Inflammatory macrophage treated with lipopolysaccharide for 4 hours (primary cell): ENCODE measurements at regions not wholly inside any gene's neighbourhood (a gene's known extent, or its start where the extent isn't known, plus 50 kb on each side); places are given as distances from the start of the nearest gene placed in this dataset.

Experiments
- DNase-seq: peaks from one replicate; pipeline ENCODE4 v3.0.0-alpha.2; 2020

DNA sequence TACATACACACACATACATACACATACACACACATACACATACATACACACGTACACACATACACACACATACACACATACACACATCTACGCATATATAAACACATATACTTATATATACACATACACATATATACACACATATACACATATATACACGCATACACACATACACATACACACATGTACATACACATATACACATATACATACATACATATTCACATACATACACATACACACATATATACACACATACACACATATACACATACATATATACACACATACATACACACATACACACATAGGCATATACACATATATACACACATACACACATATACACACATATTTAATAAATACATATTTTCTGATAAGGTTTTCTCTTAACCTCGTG, 324.0 kb downstream of the RPS6KC1 start:
- no peak for DNase-seq

DNA sequence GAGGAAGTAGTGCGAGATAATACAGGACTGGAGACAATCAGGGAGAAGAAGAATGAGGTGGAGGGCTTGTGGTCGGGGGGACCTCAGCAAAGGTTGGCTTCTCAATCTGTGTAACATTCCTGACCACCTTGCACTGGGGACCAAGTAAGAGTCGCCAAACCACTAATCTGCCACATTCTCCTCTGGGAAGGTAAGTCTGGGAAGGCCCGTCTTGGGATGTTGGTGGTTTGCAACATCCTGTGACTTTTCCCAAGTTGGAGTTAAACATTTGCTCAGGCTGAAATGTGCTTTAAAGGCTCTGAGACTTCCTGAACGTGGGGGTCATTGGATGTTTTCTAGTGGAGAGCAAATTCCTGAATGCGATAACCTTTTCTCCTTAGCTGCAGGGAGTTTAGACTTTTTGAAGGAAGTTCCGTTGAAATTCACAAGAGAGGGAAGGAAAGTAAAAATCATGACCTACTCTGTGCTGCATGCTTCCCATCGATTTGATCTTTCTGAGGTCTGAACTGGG, 325.9 kb downstream of the RPS6KC1 start:
- no peak for DNase-seq

GRCh38 chr1:213380865-213381264, 329.8 kb downstream of the RPS6KC1 start:
- DNase-seq = no peak

GRCh38 chr1:213381572-213382084, 330.6 kb downstream of the RPS6KC1 start:
- DNase-seq = no peak

DNA sequence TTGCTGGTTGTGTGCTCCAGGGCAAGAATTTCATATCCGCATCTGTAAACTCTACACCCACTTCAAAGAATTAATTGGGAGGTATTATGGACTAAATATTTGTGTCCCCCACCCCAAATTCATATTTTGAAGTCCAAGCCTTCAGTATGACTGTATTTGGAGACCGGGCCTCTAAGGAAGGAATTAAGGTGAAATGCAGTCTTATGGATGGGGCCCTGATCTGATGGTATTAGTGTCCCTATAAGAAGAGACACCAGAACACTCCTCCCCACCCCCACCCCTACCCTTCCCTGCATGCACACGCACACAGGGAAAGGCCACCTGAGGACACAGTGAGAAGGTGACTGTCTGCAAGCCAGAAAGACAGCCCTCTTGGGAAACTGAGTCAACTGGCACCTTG, 332.4 kb downstream of the RPS6KC1 start:
- DNase-seq = no peak

GRCh38 chr1:213385201-213385600, 334.2 kb downstream of the RPS6KC1 start:
- no peak for DNase-seq

DNA sequence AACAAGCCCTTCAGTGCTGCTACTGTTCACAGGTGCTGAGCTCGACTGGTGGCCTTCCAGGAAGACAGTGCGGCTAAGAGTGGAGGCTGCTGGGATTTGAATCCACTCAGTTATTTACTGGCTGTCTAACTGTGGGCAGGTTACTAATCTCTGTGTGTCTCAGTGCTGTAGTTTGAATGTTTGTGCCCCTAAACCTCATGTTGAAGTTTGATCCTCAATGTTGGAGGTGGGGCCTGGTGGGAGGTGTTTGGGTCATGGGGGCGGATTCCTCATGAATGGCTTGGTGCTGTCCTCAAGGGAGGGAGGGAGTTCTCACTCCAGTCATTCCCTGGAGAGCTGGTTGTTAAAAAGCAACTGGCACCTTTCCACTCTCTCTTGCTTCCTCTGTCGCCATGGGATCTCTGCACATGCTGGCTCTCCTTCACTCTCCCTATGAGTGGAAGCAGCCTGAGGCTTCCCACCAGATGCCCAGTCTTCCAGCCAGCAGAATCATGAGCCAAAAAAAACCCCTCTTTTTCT, 334.8 kb downstream of the RPS6KC1 start:
- DNase-seq = no peak

DNA sequence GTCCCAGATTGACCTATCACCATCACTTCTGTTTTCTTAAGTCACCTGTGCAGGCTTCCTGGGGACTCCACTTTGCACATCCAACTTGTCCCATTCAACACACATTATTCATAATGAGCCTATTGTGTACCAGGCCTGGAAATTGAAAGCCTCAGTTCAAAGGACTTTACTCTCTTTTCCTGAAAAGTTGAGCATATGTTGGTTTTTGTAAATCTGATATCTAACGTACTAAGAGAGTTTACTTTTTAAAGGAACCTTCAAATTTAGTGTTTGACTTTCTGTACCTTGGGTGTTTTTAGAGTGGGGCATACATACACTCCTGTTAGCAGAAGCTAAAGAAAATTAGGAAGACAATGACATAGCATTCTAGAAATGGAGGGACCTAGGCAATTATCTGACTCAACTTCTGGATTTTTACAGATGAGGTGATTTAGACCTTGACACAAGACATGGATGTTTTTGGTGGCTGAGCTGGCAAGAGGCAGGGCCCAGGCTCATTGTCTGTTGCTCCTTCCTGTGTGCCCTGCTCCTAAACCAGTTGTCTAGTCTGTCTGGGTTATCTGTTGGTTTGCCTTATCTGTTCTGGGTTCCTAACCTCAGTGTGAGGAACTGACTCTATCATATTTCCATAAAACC, 336.5 kb downstream of the RPS6KC1 start:
- DNase-seq = no peak

- no peak for DNase-seq
Observed at GRCh38 chr1:213388199-213388598, 337.2 kb downstream of the RPS6KC1 start.

- DNase-seq = no peak
Observed at GRCh38 chr1:213389061-213389581, 338.1 kb downstream of the RPS6KC1 start.

- DNase-seq = no peak
Observed at GRCh38 chr1:213391445-213391844, 340.4 kb downstream of the RPS6KC1 start.

- no peak for DNase-seq
Observed at GRCh38 chr1:213393860-213394259, 342.8 kb downstream of the RPS6KC1 start.

GRCh38 chr1:213394837-213395236, 343.8 kb downstream of the RPS6KC1 start:
- DNase-seq = no peak

DNA sequence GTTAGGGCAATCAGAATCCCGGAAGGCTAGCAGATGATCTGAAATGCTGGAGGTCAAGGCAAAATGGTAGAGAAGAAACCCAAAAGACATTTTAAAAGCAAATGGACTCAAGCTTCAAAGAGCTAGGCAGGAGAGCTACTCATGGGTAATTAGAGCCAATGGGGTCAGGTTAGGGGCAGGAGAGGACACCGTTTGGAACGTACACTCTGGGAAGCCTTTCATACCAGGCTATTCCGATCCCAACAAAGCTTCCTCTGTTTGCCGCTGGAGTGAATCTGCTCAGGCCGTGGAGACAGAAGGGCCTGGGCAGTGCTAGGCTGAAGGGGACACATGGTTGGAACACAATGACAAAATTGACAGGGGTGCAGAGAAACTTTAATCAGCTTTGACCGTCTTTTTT, 346.6 kb downstream of the RPS6KC1 start:
- DNase-seq = no peak

GRCh38 chr1:213399695-213400094, 348.7 kb downstream of the RPS6KC1 start:
- no peak for DNase-seq

DNA sequence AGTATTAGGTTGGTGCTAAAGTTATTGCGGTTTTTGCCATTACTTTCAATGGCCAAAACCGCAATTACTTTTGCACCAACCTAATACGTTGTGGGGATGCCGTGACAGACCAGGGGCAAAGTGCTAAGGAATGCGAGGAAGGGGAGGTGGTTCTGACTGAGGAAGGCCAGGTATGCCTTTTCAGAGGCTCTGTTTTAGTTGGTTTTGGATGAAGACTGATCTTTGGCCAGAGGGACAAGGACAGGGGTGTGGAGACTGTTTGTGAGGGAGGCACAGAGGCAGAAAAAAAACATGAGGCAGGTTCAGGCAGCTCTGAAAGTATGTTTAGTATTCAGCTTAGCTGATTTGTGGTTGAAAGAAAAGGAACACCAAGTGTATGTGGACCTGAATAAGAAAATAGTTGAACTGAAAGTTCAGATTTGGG, 358.2 kb downstream of the RPS6KC1 start:
- DNase-seq = no peak

GRCh38 chr1:213409971-213410370, 358.9 kb downstream of the RPS6KC1 start:
- DNase-seq = no peak

GRCh38 chr1:213414346-213414745, 363.3 kb downstream of the RPS6KC1 start:
- DNase-seq = no peak

DNA sequence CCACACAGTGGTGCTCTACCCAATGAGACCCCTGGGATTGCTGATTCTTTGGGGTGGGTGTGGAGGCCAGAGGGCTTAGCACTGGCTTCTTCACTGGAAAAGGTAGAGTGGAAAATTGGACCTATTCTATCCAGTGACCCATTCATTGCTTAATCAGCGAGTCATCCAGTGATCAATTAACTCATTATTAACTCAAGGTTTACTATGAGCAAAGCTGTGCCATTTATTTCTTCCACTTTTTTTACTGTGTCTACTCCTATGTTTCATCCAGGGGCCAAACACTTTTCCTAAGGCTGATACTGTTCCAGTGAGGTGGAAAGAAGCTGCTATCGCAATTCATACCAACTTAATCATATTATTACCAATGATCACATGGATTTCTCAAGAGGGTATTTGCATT, 363.9 kb downstream of the RPS6KC1 start:
- no peak for DNase-seq

DNA sequence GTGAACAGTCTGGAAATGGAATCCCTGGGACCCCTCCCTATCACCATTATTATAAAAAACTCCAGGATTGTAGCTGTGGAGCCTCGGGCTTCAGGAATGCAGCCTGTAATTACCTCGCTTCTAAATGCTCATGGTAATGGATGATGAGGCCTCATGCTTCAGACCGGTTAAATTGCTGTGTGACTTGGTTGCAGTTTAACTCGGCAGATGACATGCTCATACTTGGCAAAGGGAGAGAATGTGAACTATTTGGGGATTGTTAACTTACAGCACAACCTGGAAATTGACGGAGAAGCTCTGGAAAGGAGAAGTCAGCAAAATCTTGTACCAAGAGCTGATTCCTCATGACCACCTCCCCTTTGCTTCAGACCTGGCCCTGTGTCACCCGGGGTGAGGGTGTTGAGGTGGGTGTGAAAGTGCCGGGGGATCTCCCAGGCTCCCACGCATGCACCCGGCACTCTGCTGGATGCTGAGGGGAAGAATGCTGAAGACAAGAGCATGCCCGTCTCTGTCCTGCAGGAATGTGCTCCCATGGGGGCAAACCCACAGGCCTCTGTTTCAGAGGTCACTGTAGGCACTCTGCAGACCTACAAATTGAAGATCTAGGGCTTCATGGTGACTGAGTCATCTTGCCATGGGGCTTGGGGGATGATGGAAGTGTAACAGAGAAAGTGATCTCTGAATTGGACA, 364.8 kb downstream of the RPS6KC1 start:
- no peak for DNase-seq

GRCh38 chr1:213416461-213417224, 365.6 kb downstream of the RPS6KC1 start:
- DNase-seq = no peak

DNA sequence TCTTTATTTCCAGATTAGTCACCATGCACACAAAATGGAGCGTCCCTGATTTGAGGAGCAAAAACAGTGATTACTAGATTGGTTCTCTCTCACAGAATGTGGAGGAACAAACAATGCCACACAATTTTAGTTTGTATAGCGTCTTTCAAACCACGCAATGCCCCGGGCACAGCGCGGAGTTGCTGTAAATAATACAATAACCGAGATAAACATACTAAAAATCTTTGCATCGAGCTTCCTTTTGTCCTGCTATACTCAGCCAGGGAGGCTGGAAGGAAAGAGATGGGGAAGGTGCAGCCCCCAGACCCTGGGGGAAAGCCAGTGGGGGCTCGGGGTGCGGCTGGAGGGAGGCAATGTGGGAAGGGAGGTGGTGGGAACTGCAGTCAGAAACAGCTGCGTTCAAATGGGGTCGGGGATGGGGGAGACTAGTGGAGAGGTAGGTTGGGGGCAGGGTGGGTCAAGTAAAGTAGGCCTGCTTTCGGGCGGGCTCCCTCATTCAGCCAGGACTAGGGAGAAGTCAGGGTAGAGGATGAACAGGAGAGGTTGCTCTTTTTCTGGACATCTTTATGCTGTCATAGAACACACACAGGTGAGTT, 366.3 kb downstream of the RPS6KC1 start:
- DNase-seq = no peak

DNA sequence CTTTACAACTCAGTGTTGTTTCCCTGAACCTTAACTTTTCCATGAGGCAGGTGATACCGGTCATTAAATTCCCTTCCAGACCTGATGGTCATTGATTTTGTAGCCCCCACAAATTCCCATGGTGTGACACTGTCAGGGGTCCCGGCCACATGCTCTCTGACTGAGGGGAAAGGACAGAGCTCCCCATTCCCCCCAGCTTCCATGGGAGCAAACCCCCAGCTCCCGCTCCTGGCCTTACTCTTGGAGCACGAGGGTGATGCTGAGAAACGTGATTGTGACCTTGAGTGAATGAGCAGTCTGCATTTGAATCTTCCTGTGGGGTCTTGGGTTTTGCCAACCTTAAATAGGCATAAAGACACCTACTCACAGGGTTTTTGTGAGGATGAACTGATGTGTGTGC, 366.8 kb downstream of the RPS6KC1 start:
- DNase-seq = no peak
